HFFc6 (cell line): ENCODE measurements at regions not wholly inside any gene's neighbourhood (a gene's known extent, or its start where the extent isn't known, plus 50 kb on each side); places are given as distances from the start of the nearest gene placed in this dataset.

Experiments
- DNase-seq: peaks from one replicate; pipeline ENCODE4 v3.0.0-alpha.2; 2018
- H3K27ac Mint-ChIP-seq: 2 replicates; pipeline ENCODE4 v1.8.0; 2020; ENCODE audit warnings: mild to moderate bottlenecking, mixed read lengths
- H3K27me3 Mint-ChIP-seq: 2 replicates; pipeline ENCODE4 v1.8.0; 2021; ENCODE audit warnings: mild to moderate bottlenecking, moderate library complexity, mixed read lengths; ENCODE audit not compliant: insufficient read depth
- H3K36me3 Mint-ChIP-seq: 2 replicates; pipeline ENCODE4 v1.8.0; 2021; ENCODE audit warnings: low read depth, mixed read lengths
- H3K4me1 Mint-ChIP-seq: 2 replicates; pipeline ENCODE4 v1.8.0; 2020; ENCODE audit warnings: low read depth, mixed read lengths
- H3K4me3 Mint-ChIP-seq: 2 replicates; pipeline ENCODE4 v1.8.0; 2020; ENCODE audit warnings: mild to moderate bottlenecking, moderate library complexity, mixed read lengths
- H3K9me3 Mint-ChIP-seq: 2 replicates; pipeline ENCODE4 v1.8.0; 2020; ENCODE audit warnings: mild to moderate bottlenecking, mixed read lengths
- TF ChIP-seq, protein P1 (sequence below): fragments of 200-600 bp; sonication (generic); IDR thresholded peaks from 2 replicates; pipeline ENCODE4 v1.5.0; 2021; ENCODE audit warnings: antibody characterized with exemption, mild to moderate bottlenecking

- no peak for DNase-seq
- Mint-ChIP-seq H3K4me3 (no peak overlapping the region), H3K9me3 (no peaks in the 10 kb centered on the region), H3K27me3 (peaks cover 14% of the 10 kb centered on the region), H3K27ac (no peak overlapping the region), H3K36me3 (no peaks in the 10 kb centered on the region), H3K4me1 (peaks cover 7% of the 10 kb centered on the region; the same call in 1 of the 2 replicates)
- TF ChIP-seq, protein P1, sequence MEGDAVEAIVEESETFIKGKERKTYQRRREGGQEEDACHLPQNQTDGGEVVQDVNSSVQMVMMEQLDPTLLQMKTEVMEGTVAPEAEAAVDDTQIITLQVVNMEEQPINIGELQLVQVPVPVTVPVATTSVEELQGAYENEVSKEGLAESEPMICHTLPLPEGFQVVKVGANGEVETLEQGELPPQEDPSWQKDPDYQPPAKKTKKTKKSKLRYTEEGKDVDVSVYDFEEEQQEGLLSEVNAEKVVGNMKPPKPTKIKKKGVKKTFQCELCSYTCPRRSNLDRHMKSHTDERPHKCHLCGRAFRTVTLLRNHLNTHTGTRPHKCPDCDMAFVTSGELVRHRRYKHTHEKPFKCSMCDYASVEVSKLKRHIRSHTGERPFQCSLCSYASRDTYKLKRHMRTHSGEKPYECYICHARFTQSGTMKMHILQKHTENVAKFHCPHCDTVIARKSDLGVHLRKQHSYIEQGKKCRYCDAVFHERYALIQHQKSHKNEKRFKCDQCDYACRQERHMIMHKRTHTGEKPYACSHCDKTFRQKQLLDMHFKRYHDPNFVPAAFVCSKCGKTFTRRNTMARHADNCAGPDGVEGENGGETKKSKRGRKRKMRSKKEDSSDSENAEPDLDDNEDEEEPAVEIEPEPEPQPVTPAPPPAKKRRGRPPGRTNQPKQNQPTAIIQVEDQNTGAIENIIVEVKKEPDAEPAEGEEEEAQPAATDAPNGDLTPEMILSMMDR, result no peak
Observed at GRCh38 chr7:106968160-106968559, 76.3 kb upstream of the PRKAR2B start.

DNA sequence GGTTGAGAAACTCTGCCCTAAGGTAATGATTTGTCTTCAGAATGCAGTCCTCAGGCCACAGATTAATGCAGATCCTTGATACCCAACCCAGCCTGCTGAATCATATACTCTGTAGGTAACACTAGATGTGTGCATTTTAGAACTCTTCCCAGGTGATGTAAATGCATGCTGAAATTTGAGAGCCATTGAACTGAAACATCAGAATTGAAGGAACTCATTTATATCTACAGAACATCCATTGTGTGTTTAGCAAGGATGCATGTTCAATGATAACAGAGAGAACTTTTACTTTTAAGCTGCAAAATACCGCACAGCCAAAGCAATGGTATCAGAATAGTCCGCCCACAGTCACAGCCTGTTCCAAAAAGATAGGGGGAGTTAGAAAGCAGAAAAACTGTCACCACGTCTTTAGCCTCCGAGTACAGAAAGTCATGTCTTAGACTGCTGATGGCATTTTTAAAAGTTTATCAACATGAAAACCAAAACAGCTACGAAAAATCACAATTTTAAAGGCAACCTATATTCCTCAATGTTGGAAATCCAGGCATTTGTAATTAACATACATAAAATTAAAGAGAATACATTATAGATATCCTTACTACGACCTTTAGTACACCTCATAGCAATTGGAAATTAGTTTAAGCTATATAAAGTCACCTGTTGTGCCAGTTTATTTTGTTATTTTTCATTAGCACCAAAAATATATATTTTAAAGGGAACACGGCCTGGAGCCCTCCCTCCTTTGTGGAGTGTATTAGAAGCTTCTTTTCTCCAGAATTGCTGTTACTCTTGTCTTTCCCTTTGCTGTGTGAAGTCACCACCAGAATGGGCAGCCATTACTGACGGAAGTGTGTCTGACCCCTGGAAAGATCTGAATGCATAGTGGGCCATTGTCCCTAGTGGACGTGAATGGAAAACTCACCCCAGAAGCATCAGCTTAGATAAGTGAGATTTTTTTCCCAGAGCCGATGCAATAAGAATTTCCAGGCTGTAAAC is 65.8 kb upstream of the PRKAR2B start:
- H3K27me3 Mint-ChIP-seq, result peaks cover 7% of the 10 kb centered on the region
- no peaks in the 10 kb centered on the region for H3K9me3 Mint-ChIP-seq
- TF ChIP-seq, protein P1, result peak; percentile 45
- no peak overlapping the region for H3K4me3 Mint-ChIP-seq
- H3K27ac Mint-ChIP-seq, result no peak overlapping the region
- H3K4me1 Mint-ChIP-seq, result no peaks in the 10 kb centered on the region
- DNase-seq, result no peak
- no peaks in the 10 kb centered on the region for H3K36me3 Mint-ChIP-seq

DNA sequence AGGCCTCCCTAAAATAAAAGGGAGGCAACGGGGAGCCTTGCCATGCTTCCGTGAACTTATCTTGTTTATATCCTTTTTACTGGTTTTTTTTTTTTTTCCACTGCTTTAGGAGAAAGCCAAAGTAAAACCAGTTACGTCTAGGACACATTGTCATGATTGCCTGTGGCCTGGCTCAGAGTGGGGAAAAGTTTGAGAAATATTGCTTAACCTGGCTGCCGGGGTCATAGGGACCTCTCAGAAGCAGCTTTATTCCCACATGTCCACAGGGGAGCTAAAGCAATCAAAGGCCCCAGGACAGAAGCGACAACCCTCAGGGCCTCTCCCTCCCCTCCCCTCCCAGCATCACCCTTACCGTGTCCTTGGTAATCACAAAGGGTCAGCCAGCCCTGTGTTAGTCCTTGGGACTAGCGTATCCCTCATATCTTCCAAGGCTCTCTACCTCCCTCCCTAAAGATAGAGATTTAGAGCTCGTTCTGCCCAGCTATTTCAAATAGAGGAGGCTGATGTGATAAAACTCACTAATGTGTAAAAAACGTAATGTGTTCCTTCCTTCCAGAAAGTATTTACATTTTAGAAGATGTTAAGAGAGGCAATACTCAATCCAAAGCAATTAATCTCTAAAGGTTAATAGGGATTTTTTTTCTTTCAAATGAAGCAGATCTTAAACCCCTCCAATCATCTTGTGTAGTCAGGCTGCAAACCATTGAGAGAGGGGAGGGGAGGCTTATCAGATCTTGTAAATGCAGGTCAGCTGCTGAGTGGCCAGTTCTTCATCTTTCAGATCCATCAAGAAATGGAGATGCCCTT is 64.8 kb upstream of the PRKAR2B start:
- Mint-ChIP-seq H3K36me3 (no peaks in the 10 kb centered on the region), H3K4me1 (no peaks in the 10 kb centered on the region), H3K27me3 (peaks cover 9% of the 10 kb centered on the region), H3K9me3 (no peaks in the 10 kb centered on the region), H3K27ac (no peak overlapping the region), H3K4me3 (no peak overlapping the region)
- DNase-seq, result no peak
- TF ChIP-seq, protein P1, result no peak

DNA sequence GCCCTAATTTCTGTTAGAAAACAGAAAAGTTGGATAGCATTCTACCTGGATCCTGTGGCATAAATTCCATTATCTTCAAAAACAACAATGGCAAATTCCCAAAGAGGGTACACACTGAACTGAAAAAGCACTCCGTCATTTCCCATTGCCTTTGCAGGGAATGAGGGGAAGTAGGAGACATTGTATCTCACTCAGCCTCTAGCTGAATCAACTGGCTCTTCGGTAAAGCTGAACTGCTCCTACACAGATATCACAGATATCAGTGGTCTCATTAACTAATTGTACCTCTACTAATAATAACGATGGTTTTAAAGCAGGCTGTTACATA is 64.2 kb upstream of the PRKAR2B start:
- peaks cover 10% of the 10 kb centered on the region for H3K27me3 Mint-ChIP-seq
- H3K27ac Mint-ChIP-seq, result no peak overlapping the region
- H3K9me3 Mint-ChIP-seq, result no peaks in the 10 kb centered on the region
- no peaks in the 10 kb centered on the region for H3K4me1 Mint-ChIP-seq
- TF ChIP-seq, protein P1, result no peak
- H3K36me3 Mint-ChIP-seq, result no peaks in the 10 kb centered on the region
- H3K4me3 Mint-ChIP-seq, result no peak overlapping the region
- DNase-seq, result no peak

- H3K4me1 Mint-ChIP-seq, result peaks cover 5% of the 10 kb centered on the region; the same call in 1 of the 2 replicates
- H3K36me3 Mint-ChIP-seq, result no peaks in the 10 kb centered on the region
- TF ChIP-seq, protein P1, result no peak
- peaks cover 11% of the 10 kb centered on the region for H3K27me3 Mint-ChIP-seq
- no peaks in the 10 kb centered on the region for H3K9me3 Mint-ChIP-seq
- no peak overlapping the region for H3K27ac Mint-ChIP-seq
- H3K4me3 Mint-ChIP-seq, result no peak overlapping the region
- no peak for DNase-seq
Observed at GRCh38 chr7:106982415-106982814, 62.1 kb upstream of the PRKAR2B start.
